ENCODE measurements at regions not wholly inside any gene's neighbourhood (a gene's known extent, or its start where the extent isn't known, plus 50 kb on each side); places are given as distances from the start of the nearest gene placed in this dataset.

DNA sequence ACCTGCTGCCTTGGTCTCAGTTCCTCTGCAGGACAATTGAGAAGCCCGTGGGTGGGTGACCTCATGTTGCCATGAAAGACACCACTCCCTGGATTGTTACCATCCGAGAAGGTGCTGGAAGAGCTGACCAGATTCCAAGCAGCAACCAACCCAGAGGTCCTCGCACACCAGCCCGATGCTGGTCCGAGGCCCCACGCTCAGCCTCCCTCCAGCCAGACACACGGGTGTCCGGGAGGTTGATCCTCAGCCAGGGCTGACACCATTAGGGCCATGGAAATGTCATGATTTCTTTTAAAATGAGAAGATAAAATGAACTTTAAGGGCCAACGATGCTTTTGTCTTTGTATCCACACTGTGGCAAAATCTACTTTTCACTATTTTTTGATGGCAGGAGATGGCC lies 242.3 kb downstream of the RBFOX3 start:
- no peak overlapping the region for H2AFZ ChIP-seq (ENCODE audit: low read depth, low read length, severe bottlenecking)
- TF ChIP-seq EZH2phosphoT487 (conservative IDR thresholded peaks at IDR 0.05; ENCODE audit: low read length), result no peak
- TF ChIP-seq, protein P1, sequence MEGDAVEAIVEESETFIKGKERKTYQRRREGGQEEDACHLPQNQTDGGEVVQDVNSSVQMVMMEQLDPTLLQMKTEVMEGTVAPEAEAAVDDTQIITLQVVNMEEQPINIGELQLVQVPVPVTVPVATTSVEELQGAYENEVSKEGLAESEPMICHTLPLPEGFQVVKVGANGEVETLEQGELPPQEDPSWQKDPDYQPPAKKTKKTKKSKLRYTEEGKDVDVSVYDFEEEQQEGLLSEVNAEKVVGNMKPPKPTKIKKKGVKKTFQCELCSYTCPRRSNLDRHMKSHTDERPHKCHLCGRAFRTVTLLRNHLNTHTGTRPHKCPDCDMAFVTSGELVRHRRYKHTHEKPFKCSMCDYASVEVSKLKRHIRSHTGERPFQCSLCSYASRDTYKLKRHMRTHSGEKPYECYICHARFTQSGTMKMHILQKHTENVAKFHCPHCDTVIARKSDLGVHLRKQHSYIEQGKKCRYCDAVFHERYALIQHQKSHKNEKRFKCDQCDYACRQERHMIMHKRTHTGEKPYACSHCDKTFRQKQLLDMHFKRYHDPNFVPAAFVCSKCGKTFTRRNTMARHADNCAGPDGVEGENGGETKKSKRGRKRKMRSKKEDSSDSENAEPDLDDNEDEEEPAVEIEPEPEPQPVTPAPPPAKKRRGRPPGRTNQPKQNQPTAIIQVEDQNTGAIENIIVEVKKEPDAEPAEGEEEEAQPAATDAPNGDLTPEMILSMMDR (IDR thresholded peaks at IDR 0.05; ENCODE audit: insufficient read depth, low read length, poor library complexity, severe bottlenecking), result no peak
- H4K20me1 ChIP-seq (ENCODE audit: low read depth, low read length), result no peaks in the 10 kb centered on the region
- H3K36me3 ChIP-seq (ENCODE audit: low read length), result no peaks in the 10 kb centered on the region
- H3K9me2 ChIP-seq (replicated peaks; ENCODE audit: insufficient read depth, low read length), result no peaks in the 10 kb centered on the region
- no peaks in the 10 kb centered on the region for H3K27me3 ChIP-seq (ENCODE audit: low read length)
- H3K79me2 ChIP-seq (ENCODE audit: insufficient read depth, low read length), result no peaks in the 10 kb centered on the region
- H3K9ac ChIP-seq (ENCODE audit: low read length), result no peak overlapping the region
- H3K27ac ChIP-seq (ENCODE audit: low read depth, low read length), result no peak overlapping the region
- no peak overlapping the region for H3K4me2 ChIP-seq (ENCODE audit: low read depth, low read length, poor library complexity, severe bottlenecking)
- no peak overlapping the region for H3K4me3 ChIP-seq (ENCODE audit: insufficient read depth, low read length, poor library complexity, severe bottlenecking)
- no peaks in the 10 kb centered on the region for H3K9me3 ChIP-seq (ENCODE audit: insufficient read depth, low read length)
- no peaks in the 10 kb centered on the region for H3F3A ChIP-seq (ENCODE audit: insufficient read depth)

- Histone ChIP-seq H3K4me2 (ENCODE audit: low read depth, low read length, poor library complexity, severe bottlenecking) (no peak overlapping the region), H3K4me3 (ENCODE audit: insufficient read depth, low read length, poor library complexity, severe bottlenecking) (no peak overlapping the region), H2AFZ (ENCODE audit: low read depth, low read length, severe bottlenecking) (no peak overlapping the region), H3K9ac (ENCODE audit: low read length) (no peak overlapping the region), H3F3A (ENCODE audit: insufficient read depth) (no peaks in the 10 kb centered on the region), H3K9me3 (ENCODE audit: insufficient read depth, low read length) (no peaks in the 10 kb centered on the region), H3K27me3 (ENCODE audit: low read length) (no peaks in the 10 kb centered on the region), H4K20me1 (ENCODE audit: low read depth, low read length) (no peaks in the 10 kb centered on the region), H3K27ac (ENCODE audit: low read depth, low read length) (no peak overlapping the region), H3K9me2 (replicated peaks; ENCODE audit: insufficient read depth, low read length) (no peaks in the 10 kb centered on the region), H3K79me2 (ENCODE audit: insufficient read depth, low read length) (no peaks in the 10 kb centered on the region), H3K36me3 (ENCODE audit: low read length) (no peaks in the 10 kb centered on the region)
- no peak for TF ChIP-seq EZH2phosphoT487 (conservative IDR thresholded peaks at IDR 0.05; ENCODE audit: low read length)
- TF ChIP-seq, protein P1 (IDR thresholded peaks at IDR 0.05; ENCODE audit: insufficient read depth, low read length, poor library complexity, severe bottlenecking), result no peak
Observed at GRCh38 chr17:79366988-79367571, 243.8 kb downstream of the RBFOX3 start.

GRCh38 chr17:79365836-79366770 lies 244.7 kb downstream of the RBFOX3 start:
- no peaks in the 10 kb centered on the region for H4K20me1 ChIP-seq (ENCODE audit: low read depth, low read length)
- H3K36me3 ChIP-seq (ENCODE audit: low read length), result no peaks in the 10 kb centered on the region
- no peak overlapping the region for H2AFZ ChIP-seq (ENCODE audit: low read depth, low read length, severe bottlenecking)
- H3K4me2 ChIP-seq (ENCODE audit: low read depth, low read length, poor library complexity, severe bottlenecking), result no peak overlapping the region
- no peaks in the 10 kb centered on the region for H3K27me3 ChIP-seq (ENCODE audit: low read length)
- no peaks in the 10 kb centered on the region for H3F3A ChIP-seq (ENCODE audit: insufficient read depth)
- no peak overlapping the region for H3K4me3 ChIP-seq (ENCODE audit: insufficient read depth, low read length, poor library complexity, severe bottlenecking)
- no peaks in the 10 kb centered on the region for H3K9me3 ChIP-seq (ENCODE audit: insufficient read depth, low read length)
- H3K79me2 ChIP-seq (ENCODE audit: insufficient read depth, low read length), result no peaks in the 10 kb centered on the region
- TF ChIP-seq, protein P1 (IDR thresholded peaks at IDR 0.05; ENCODE audit: insufficient read depth, low read length, poor library complexity, severe bottlenecking), result no peak
- TF ChIP-seq EZH2phosphoT487 (conservative IDR thresholded peaks at IDR 0.05; ENCODE audit: low read length), result no peak
- no peak overlapping the region for H3K27ac ChIP-seq (ENCODE audit: low read depth, low read length)
- no peaks in the 10 kb centered on the region for H3K9me2 ChIP-seq (replicated peaks; ENCODE audit: insufficient read depth, low read length)
- no peak overlapping the region for H3K9ac ChIP-seq (ENCODE audit: low read length)

All from SU-DHL-6 (cell line).